ENCODE measurements at regions not wholly inside any gene's neighbourhood (a gene's known extent, or its start where the extent isn't known, plus 50 kb on each side); places are given as distances from the start of the nearest gene placed in this dataset.

GRCh38 chr6:92550501-92550900 is 868.9 kb downstream of the EPHA7 start:
- no peak for DNase-seq (ENCODE audit: low read depth in 2 of 2)
- H3K4me2 ChIP-seq (ENCODE audit: extremely low read depth, insufficient read depth, low read length): no peak overlapping the region

GRCh38 chr6:92545861-92546260 is 873.5 kb downstream of the EPHA7 start:
- Histone ChIP-seq H3K9ac (ENCODE audit: insufficient read depth, low read length) (no peak overlapping the region), H3K4me2 (ENCODE audit: extremely low read depth, insufficient read depth, low read length) (no peak overlapping the region)

More at GRCh38 chr6:92550501-92550900, 868.9 kb downstream of the EPHA7 start:
- Histone ChIP-seq H3K27me3 (ENCODE audit: control insufficient read depth, insufficient read depth, low read length) (no peaks in the 10 kb centered on the region), H3K9ac (ENCODE audit: insufficient read depth, low read length) (no peak overlapping the region), H2AFZ (ENCODE audit: low read length) (no peak overlapping the region), H3K4me1 (ENCODE audit: control insufficient read depth, extremely low read depth, insufficient read depth, low read length) (no peaks in the 10 kb centered on the region), H3K79me2 (ENCODE audit: control insufficient read depth, insufficient read depth, low read length) (no peaks in the 10 kb centered on the region), H3K4me3 (replicated peaks in 1 of 4; ENCODE audit: control extremely low read depth in 1 of 4, insufficient read depth in 1 of 4, low read depth in 3 of 4, low read length in 4 of 4) (no peak overlapping the region), H3K9me3 (ENCODE audit: control insufficient read depth, insufficient read depth, low read depth, low read length) (no peaks in the 10 kb centered on the region), H4K20me1 (ENCODE audit: control insufficient read depth, extremely low read depth, insufficient read depth, low read length) (no peaks in the 10 kb centered on the region), H3K36me3 (ENCODE audit: control insufficient read depth, insufficient read depth, low read length) (no peaks in the 10 kb centered on the region), H3K27ac (ENCODE audit: insufficient read depth, low read length) (no peak overlapping the region)
- TF ChIP-seq CTCF (conservative IDR thresholded peaks at IDR 0.05 in 1 of 2, IDR thresholded peaks at IDR 0.05 in 1 of 2; ENCODE audit: low read depth in 1 of 2, low read length in 2 of 2) (no peak), EZH2 (IDR thresholded peaks at IDR 0.05; ENCODE audit: low read length, missing control alignments) (no peak)

GRCh38 chr6:92541448-92542060 is 877.8 kb downstream of the EPHA7 start:
- Histone ChIP-seq H3K79me2 (ENCODE audit: control insufficient read depth, insufficient read depth, low read length) (no peaks in the 10 kb centered on the region), H3K27me3 (ENCODE audit: control insufficient read depth, insufficient read depth, low read length) (no peaks in the 10 kb centered on the region), H3K9me3 (ENCODE audit: control insufficient read depth, insufficient read depth, low read depth, low read length) (no peaks in the 10 kb centered on the region), H3K9ac (ENCODE audit: insufficient read depth, low read length) (no peak overlapping the region), H3K27ac (ENCODE audit: insufficient read depth, low read length) (no peak overlapping the region), H2AFZ (ENCODE audit: low read length) (no peak overlapping the region), H3K4me2 (ENCODE audit: extremely low read depth, insufficient read depth, low read length) (no peak overlapping the region), H3K4me3 (replicated peaks in 1 of 4; ENCODE audit: control extremely low read depth in 1 of 4, insufficient read depth in 1 of 4, low read depth in 3 of 4, low read length in 4 of 4) (no peak overlapping the region), H3K4me1 (ENCODE audit: control insufficient read depth, extremely low read depth, insufficient read depth, low read length) (no peaks in the 10 kb centered on the region), H4K20me1 (ENCODE audit: control insufficient read depth, extremely low read depth, insufficient read depth, low read length) (no peaks in the 10 kb centered on the region), H3K36me3 (ENCODE audit: control insufficient read depth, insufficient read depth, low read length) (no peaks in the 10 kb centered on the region)
- TF ChIP-seq CTCF (conservative IDR thresholded peaks at IDR 0.05 in 1 of 2, IDR thresholded peaks at IDR 0.05 in 1 of 2; ENCODE audit: low read depth in 1 of 2, low read length in 2 of 2): no peak
- no peak for TF ChIP-seq EZH2 (IDR thresholded peaks at IDR 0.05; ENCODE audit: low read length, missing control alignments)
- DNase-seq (ENCODE audit: low read depth in 2 of 2): peak; percentile 4 to 40

More at GRCh38 chr6:92545861-92546260, 873.5 kb downstream of the EPHA7 start:
- Histone ChIP-seq H3K27ac (ENCODE audit: insufficient read depth, low read length) (no peak overlapping the region), H3K4me1 (ENCODE audit: control insufficient read depth, extremely low read depth, insufficient read depth, low read length) (no peaks in the 10 kb centered on the region), H3K9me3 (ENCODE audit: control insufficient read depth, insufficient read depth, low read depth, low read length) (no peaks in the 10 kb centered on the region), H3K4me3 (replicated peaks in 1 of 4; ENCODE audit: control extremely low read depth in 1 of 4, insufficient read depth in 1 of 4, low read depth in 3 of 4, low read length in 4 of 4) (no peak overlapping the region), H4K20me1 (ENCODE audit: control insufficient read depth, extremely low read depth, insufficient read depth, low read length) (no peaks in the 10 kb centered on the region), H3K79me2 (ENCODE audit: control insufficient read depth, insufficient read depth, low read length) (no peaks in the 10 kb centered on the region), H3K36me3 (ENCODE audit: control insufficient read depth, insufficient read depth, low read length) (no peaks in the 10 kb centered on the region), H2AFZ (ENCODE audit: low read length) (no peak overlapping the region), H3K27me3 (ENCODE audit: control insufficient read depth, insufficient read depth, low read length) (no peaks in the 10 kb centered on the region)
- TF ChIP-seq EZH2 (IDR thresholded peaks at IDR 0.05; ENCODE audit: low read length, missing control alignments) (no peak), CTCF (conservative IDR thresholded peaks at IDR 0.05 in 1 of 2, IDR thresholded peaks at IDR 0.05 in 1 of 2; ENCODE audit: low read depth in 1 of 2, low read length in 2 of 2) (no peak)
- no peak for DNase-seq (ENCODE audit: low read depth in 2 of 2)

Data from fibroblast of lung (primary cell).